RWPE1 (cell line): ENCODE measurements at regions not wholly inside any gene's neighbourhood (a gene's known extent, or its start where the extent isn't known, plus 50 kb on each side); places are given as distances from the start of the nearest gene placed in this dataset.

Source experiments
- CTCF ChIA-PET: fragments of 350-600 bp; sonication (Branson Sonifier 250); formaldehyde crosslinking; extraction: SDS; loops from one replicate; lab custom pipeline; 2021; lab: Yijun Ruan, JAX
- POLR2A ChIA-PET: fragments of 400-600 bp; formaldehyde crosslinking; extraction: SDS; loops from one replicate; lab custom pipeline; 2020; ENCODE audit warnings: antibody characterized with exemption; ENCODE audit not compliant: low non-redundant PET; lab: Yijun Ruan, JAX
- DNase-seq: peaks from one replicate; pipeline ENCODE4 v3.0.0; 2012; ENCODE audit warnings: low spot score
- H3K27ac ChIP-seq: fragments of 450-650 bp; 2 replicates; pipeline ENCODE4 v1.5.1; 2017
- TF ChIP-seq, protein P1 (sequence below): fragments of 450-650 bp; conservative IDR thresholded peaks from 2 replicates; pipeline ENCODE4 v1.5.1; 2017; ENCODE audit warnings: low read depth, mild to moderate bottlenecking

- TF ChIP-seq, protein P1, sequence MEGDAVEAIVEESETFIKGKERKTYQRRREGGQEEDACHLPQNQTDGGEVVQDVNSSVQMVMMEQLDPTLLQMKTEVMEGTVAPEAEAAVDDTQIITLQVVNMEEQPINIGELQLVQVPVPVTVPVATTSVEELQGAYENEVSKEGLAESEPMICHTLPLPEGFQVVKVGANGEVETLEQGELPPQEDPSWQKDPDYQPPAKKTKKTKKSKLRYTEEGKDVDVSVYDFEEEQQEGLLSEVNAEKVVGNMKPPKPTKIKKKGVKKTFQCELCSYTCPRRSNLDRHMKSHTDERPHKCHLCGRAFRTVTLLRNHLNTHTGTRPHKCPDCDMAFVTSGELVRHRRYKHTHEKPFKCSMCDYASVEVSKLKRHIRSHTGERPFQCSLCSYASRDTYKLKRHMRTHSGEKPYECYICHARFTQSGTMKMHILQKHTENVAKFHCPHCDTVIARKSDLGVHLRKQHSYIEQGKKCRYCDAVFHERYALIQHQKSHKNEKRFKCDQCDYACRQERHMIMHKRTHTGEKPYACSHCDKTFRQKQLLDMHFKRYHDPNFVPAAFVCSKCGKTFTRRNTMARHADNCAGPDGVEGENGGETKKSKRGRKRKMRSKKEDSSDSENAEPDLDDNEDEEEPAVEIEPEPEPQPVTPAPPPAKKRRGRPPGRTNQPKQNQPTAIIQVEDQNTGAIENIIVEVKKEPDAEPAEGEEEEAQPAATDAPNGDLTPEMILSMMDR = no peak
- H3K27ac ChIP-seq = no peak overlapping the region
- no peak for DNase-seq
- POLR2A ChIA-PET = no interaction called here
- CTCF ChIA-PET = no interaction called here
Measured at GRCh38 chr15:91566141-91566540, 287.4 kb upstream of the SLCO3A1 start.

DNA sequence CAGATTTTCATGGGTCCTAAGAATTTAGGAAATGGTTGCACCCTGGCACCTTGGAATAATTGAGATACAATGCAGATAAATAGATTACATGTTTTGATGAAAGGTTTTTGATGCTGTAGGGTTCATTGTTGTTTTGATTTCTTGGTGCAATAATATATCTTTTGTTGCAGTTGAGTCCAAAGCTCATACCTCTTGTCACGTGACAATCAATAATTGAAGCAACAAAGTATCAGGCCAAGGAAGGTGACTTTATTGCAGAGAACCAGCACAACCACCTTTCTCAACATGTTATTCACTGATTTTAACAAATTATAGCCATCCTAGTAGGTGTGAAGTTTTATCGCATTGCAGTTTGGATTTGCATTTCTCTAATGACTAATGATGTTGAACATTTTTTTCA is 285.5 kb upstream of the SLCO3A1 start:
- no peak for DNase-seq
- no peak overlapping the region for H3K27ac ChIP-seq
- TF ChIP-seq, protein P1 = no peak
- ChIA-PET POLR2A (no interaction called here), CTCF (no interaction called here)

- POLR2A ChIA-PET = no interaction called here
- no peak for DNase-seq
- TF ChIP-seq, protein P1 = no peak
- no peak overlapping the region for H3K27ac ChIP-seq
- CTCF ChIA-PET = no interaction called here
Measured at GRCh38 chr15:91572110-91572509, 281.4 kb upstream of the SLCO3A1 start.

DNA sequence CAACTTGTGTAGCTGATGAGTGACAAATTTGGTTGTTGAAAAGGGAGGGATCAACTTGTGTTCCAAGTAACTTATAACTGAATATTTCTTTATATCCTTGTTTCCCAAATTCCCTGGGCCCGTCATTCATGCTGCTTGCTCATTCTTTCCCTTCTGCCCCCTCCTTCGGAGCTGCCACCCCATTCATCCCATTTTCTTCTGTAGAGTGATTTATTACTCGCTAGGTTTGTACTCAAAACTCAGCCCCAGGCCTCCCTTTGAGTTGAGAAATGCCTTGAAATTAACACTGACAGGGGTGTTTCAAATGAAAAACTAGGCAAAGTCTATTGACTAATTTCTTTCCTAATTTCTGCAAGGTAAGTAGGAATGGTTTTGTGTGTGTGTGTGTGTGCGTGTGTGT is 277.4 kb upstream of the SLCO3A1 start:
- CTCF ChIA-PET = interaction anchor here (0.6 kb wide), 1 partner anchor 43 kb away, joined by 3 read pairs; no protein-coding TSS in a partner anchor
- H3K27ac ChIP-seq = no peak overlapping the region
- POLR2A ChIA-PET = no interaction called here
- TF ChIP-seq, protein P1 = no peak
- DNase-seq = no peak

DNA sequence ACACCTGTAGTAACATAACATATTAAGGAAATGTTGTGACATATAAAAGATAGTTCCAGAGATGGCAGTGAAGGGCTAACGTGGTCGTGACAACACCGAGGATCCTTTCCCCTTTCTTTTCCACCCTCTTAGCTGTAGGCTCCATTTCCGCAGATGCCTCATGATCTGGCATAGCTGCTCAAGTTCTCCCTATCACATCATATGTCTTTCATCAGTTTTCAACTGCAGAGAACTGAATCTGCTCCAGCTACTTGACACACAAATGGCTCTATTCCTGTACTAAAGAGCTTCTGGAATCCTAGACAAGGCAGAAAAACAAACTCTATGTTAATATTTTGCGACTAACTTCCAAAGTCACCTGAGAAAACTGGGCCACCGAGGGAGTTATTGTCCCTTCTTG is 275.0 kb upstream of the SLCO3A1 start:
- H3K27ac ChIP-seq = no peak overlapping the region
- TF ChIP-seq, protein P1 = no peak
- ChIA-PET POLR2A (no interaction called here), CTCF (interaction anchor here (1.6 kb wide), 1 partner anchor 128 kb away, joined by 4 read pairs; no protein-coding TSS in a partner anchor)
- DNase-seq = no peak

GRCh38 chr15:91584895-91585294 is 268.6 kb upstream of the SLCO3A1 start:
- POLR2A ChIA-PET = no interaction called here
- no peak overlapping the region for H3K27ac ChIP-seq
- DNase-seq = no peak
- TF ChIP-seq, protein P1 = no peak
- CTCF ChIA-PET = no interaction called here

DNA sequence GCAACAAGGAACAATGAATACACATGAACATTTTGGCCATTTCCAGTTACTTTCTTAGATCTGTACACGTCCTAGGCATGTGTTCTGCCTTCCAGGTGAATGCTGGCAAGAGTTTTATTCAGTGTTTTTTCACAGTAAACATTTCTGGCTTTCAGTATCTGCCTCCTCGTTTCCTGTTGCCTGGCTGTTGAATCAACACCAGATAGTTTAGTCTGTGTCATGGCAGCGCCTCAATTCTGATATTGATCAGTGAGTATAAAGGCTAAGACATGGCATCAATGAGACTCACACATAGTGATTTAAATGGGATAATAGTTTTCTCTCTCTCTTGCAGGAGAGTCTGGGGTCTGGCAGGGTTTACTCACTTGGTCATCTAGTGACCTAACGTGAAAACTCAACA is 266.9 kb upstream of the SLCO3A1 start:
- TF ChIP-seq, protein P1 = no peak
- ChIA-PET CTCF (no interaction called here), POLR2A (no interaction called here)
- H3K27ac ChIP-seq = no peak overlapping the region
- no peak for DNase-seq
